ENCODE measurements at regions not wholly inside any gene's neighbourhood (a gene's known extent, or its start where the extent isn't known, plus 50 kb on each side); places are given as distances from the start of the nearest gene placed in this dataset.
"Not testable (repeated sequence)": the region's sequence is repeated elsewhere in the genome, so short reads cannot be mapped to it uniquely, and the experiment has no call there.

DNA sequence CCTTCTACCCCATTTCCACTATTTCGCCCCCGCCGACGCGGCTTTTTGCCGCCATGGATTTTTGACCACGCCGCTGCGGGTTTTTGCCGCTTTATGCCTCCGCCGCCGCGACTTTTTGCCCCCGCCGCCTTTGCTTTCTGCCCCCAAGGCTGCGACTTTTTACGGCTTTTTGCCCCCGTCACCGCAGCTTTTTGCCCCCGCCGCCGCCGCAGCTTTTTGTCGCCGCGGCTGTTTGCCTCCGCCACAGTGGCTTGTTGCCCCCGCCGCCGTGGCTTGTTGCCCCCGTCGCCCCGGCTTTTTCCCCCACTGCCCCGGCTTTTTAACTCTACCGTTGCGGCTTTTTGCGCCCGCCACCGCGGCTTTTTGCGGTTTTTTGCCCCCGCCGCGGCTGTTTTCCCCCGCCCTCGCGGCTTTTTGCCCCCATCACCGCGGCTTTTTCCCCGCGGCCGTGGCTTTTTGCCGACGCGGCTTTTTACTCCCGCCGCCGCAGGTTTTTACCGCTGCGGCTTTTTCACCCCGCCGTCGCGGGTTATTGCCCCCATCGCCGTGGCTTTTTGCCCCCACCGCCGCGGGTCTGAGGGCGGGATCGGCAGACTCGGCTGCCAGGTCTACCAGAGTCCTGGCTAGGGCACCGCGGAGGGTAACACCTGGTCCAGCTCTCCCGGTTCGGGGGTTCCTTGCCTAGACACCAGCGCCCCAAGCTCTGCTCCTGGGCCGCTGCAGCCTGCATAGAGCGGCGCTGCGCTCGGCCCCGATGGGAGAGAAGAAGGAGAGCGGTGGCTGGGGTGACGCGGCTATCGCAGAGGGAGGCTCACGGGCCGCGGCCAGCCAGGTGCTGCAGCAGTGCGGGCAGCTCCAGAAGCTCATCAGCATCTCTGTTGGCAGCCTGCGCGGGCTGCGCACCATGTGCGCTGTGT lies 562.7 kb upstream of the WSB1 start:
- no peak for DNase-seq (ENCODE audit: low read depth)

DNA sequence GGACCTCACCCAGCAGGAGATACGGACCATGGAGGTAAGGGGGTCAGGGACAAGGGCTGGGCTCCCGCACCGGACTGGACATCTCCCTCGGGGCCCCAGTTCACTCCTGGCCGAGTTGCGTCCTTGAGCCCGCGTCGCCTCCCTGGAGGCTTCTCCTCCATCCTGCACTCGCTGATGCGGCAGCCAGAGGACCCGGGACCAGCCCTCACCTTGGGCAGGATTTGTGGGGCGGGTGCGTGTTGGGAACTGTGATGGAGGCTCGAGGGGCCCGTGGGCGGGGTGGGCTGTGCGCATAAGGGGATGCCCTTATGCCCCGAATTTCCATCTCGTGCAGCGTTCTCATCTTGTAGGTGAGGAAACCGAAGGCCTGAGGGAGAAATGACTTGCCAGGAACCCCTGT lies 562.0 kb upstream of the WSB1 start:
- DNase-seq (ENCODE audit: low read depth) = not testable (repeated sequence)

DNA sequence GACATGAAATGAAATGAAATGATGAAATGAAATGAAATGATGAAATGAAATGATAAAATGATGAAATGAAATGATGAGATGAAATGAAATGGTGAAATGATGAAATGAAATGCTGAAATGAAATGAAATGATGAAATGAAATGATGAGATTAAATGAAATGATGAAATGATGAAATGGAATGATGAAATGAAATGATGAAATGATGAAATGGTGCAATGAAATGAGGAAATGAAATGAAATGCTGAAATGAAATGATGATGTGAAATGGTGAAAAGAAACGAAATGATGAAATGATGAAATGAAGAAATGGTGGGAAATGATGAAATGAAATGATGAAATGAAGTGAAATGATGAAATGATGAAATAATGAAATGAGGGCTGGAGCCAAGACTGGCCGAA lies 559.1 kb upstream of the WSB1 start:
- not testable (repeated sequence) for DNase-seq (ENCODE audit: low read depth)

DNA sequence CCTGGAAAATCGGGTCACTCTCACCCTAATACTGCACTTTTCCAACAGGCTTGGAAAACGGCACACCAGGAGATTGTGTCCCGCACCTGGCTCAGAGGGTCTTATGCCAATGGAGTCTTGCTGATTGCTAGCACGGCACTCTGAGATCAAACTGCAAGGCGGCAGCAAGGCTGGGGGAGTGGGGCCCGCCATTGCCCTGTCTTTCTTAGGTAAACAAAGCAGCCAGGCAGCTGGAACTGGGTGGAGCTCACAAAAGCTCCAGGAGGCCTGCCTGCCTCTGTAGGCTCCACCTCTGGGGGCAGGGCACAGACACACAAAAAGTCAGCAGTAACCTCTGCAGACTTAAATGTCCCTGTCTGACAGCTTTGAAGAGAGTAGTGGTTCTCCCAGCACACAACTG lies 557.9 kb upstream of the WSB1 start:
- DNase-seq (ENCODE audit: low read depth) = not testable (repeated sequence)

DNA sequence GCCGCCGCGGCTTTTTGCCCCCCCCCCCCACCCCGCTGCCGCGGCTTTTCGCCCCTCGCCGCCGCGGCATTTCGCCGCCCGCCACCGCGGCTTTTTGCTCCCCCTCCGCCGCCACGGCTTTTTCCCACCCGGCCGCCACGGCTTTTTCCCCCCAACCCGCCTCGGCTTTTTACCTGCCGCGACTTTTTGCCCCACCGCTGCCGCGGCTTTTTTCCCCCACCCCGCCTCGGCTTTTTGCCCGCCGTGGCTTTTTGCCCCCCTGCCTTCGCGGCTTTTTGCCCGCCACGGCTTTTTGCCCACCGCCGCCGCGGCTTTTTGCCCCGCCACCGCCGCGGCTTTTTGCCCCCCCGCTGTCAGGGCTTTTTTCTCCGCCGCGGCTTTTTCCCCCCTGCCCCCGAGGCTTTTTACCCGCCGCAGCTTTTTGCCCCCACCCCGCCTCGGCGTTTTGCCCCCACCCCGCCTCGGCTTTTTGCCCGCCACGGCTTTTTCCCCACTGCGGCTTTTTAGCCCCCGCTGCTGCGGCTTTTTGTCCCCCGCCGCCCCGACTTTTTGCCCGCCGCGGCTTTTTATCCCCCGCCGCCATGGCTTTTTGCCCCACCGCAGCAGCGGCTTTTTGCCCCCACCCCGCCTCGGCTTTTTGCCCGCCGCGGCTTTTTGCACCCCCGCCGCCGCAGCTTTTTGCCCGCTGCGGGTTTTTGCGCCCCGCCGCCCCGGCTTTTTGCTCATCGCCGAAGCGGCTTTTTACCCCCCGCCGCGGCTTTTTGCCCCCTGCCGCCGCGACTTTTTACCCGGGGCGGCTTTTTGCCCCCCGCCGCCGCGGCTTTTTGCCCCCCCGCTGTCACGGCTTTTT lies 527.8 kb upstream of the WSB1 start:
- no peak for DNase-seq (ENCODE audit: low read depth)

DNA sequence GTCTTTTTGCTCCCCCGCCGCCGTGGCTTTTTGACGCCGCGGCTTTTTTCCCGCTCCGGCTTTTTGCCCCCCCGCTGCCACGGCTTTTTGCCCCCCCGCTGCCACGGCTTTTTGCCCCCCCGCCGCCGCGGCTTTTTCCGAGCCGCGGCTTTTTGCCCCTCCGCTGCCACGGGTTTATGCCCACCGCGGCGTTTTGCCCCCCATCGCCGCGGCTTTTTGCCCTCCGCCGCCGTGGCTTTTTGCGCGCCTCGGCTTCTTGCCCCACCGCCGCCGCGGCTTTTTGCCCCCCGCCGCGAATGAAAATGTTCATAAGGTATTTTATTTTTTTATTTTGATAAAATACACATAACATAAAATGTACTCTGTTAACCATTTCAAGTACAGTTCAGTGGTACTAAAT lies 527.2 kb upstream of the WSB1 start:
- no peak for DNase-seq (ENCODE audit: low read depth)

DNA sequence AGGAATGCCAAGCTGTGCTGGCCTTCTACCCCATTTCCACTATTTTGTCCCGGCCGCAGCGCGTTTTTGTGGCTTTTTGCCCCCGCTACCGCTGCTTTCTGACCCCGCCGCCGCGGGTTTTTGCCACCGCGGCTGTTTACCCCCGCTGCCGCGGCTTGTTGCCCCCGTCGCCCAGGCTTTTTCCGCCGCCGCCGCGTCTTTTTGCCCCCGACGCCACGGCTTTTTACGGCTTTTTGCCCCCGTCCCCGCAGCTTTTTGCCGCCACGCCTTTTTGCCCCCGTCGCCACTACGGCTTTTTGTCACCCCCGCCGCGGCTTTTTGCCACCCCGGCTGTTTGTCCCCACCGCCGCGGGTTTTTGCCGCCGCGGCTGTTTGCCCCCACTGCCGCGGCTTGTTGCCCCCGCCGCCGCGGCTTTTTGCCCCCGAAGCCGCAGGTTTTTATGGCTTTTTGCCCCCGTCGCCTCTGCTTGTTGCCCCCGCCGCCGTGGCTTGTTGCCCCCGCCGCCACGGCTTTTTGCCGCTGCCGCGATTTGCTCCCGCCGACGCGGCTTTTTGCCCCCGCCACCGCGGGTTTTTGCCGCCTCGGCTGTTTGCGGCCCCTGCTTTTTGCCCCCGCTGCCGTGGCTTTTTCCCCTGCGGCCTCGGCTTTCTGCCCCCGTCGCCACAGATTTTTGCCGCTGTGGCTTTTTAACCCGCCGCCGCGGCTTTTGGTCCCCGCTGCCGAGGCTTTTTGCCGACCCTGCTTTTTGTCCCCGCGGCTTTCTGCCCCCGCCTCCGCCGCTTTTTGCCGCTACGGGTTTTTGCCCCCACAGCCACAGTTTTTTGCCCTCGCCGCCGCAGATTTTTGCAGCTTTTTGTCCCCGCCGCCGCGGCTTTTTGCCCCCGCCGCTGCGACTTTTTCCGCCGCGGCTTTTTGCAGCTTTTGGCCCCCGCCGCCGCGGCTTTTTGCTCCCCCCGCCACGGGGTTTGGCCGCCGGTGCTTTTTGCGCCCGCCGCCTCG lies 520.4 kb upstream of the WSB1 start:
- no peak for DNase-seq (ENCODE audit: low read depth)

DNA sequence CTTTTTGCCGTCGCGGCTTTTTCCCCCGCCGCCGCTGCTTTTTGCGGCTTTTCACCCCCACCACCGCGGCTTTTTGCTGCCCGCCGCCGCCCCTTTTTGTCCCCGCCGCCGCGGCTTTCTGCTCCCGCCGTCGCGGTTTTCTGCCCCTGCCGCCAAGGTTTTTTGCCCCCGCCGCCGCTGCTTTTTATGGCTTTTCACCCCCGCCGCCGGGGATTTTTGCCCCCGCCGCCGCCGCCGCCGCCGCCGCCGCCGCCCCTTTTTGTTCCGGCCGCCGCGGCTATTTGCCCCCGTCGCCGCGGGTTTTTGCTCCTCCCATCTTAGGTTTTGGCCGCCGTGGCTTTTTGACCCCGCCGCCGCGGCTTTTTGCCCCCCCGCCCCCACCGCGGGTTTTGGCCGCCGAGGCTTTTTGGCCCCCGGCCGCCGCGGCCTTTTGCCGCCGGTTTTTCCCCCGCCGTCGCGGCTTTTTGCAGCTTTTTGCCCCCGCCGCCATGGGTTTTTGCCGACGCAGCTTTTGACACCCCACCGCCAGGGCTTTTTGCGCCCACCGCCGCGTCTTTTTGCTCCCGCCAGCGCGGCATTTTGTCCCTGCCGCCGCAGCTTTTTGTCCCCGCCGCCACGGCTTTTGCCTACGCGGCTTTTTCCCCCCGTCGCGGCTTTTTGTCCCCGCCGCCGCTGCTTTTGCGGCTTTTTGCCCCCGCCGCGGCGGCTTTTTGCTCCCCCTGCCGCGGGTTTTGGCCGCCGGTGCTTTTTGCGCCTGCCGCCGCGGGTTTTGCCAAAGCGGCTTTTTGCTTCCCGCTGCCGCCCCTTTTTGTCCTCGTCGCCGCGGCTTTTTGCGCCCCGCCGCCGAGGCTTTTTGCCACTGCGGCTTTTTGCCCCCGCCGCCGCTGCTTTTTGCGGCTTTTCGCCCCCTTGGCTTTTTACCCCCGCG lies 519.4 kb upstream of the WSB1 start:
- DNase-seq (ENCODE audit: low read depth) = no peak

DNA sequence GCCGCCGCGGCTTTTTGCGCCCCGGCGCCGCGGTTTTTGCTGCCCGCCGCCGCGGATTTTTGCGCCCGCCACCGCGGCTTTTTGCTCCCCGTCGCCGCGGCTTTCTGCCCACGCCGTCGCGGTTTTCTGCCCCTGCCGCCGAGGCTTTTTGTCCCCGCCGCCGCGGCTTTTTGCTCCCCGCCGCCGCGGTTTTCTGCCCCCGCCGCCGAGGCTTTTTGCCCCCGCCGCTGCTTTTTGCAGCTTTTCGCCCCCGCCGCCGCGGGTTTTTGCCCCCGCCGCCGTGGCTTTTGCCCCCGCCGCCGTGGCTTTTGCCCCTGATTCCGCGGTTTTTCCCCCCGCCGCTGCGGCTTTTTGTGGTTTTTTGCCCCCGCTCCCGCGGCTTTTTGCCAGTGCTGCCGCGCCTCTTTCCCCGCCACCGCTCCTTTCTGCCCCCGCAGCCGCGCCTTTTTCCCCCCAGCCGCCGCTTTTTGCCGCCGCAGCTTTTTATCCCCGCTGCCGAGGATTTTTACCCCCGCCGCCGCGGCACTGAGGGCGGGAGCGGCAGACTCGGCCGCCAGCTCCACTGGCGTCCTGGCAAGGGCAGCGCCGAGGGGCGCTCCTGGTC lies 518.6 kb upstream of the WSB1 start:
- no peak for DNase-seq (ENCODE audit: low read depth)

DNA sequence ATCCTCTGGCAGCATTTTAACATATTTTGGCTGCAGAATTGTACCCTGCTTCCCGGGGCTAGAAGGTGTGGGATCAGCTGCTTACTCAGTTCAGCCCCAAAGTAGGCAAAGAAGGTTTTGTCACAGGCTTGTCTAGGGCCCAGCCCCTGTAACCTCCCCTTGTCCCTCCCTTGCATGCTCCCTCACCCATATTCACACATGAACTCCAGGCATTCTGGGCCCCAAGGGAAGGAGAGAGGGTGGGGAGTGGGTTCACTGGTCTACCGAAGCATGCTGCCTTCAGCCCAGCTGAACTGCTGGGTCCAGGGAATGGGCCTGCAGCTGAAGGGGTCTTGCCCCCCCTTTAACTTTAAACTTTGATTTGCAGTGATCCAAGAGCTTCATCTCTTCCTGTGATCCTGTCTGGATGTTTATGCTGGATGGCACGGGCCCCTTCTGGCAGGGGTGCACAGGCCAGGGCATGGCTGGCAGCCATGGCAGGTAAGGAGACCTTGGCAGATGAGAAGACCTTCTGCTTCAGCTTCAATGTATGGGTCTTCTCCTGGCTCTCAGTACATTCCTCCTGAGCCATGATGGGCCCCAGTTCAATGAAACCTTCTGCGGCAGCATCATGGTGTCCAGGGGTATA lies 513.6 kb upstream of the WSB1 start:
- DNase-seq (ENCODE audit: low read depth) = not testable (repeated sequence)

DNA sequence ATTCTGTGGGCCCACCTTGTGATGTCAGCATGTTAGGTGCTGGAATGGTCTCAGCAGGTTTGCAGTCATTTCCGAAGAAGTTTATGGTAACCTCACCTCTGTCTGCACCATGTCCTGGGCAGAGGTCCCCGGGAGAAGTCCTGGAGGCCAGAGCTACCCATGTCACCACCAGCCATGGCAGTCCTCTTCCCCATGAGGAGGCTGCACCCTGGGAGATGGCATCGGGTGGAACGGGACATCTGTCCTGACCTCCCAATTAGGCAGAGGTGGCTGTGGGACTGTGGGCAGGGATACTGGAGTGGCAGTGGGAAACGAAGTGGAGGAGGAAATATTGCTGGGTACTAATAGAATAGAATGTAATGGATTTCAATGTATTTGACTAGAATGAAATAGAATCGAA lies 511.8 kb upstream of the WSB1 start:
- no peak for DNase-seq (ENCODE audit: low read depth)

DNA sequence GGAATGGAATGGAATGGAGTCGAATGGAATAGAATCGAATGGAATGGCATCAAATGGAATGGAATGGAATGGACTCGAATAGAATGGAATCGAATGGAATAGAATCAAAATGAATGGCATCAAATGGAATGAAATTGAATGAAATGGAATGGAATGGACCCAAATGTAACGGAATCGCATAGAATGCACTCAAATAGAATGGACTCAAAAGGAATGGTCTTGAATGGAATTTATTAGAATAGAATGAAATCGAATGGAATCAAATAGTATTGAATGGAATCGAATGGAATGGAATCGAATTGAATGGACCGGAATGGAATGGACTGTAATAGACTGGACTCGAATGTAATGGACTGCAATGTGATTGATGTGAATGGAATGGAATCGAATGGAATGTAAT lies 501.4 kb upstream of the WSB1 start:
- DNase-seq (ENCODE audit: low read depth) = peak; percentile 1

DNA sequence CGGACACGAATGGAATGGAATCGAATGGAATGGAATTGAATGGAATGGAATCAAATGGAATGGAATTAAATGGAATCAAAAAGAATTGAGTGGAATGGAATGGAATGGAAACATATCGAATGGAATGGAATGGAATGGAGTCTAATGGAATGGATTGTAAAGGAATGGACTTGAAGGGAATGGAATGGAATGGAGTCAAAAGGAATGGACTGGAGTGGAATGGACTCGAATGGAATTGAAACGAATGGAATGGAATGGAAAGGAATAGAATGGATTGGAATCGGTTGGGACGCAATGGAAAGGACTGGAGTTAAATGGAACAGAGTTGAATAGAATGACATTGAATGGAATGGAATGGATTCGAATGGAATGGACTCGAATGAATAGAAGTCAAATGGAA lies 486.9 kb upstream of the WSB1 start:
- no peak for DNase-seq (ENCODE audit: low read depth)

DNA sequence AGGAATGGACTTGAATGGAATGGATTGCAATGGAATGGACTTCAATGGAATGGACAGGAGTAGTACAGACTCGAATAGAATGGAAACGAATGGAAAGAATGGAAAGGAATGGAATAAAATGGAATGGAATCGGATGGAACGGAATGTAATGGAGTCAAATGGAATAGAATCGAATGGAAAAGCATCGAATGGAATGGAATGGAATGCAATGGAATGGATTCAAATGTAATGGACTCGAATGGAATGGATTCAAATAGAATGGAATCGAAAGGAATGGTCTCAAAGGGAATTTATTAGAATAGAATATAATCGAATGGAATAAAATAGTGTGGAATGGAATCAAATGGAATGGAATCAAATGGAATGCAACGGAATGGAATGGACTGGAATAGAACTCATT lies 484.9 kb upstream of the WSB1 start:
- DNase-seq (ENCODE audit: low read depth) = no peak

DNA sequence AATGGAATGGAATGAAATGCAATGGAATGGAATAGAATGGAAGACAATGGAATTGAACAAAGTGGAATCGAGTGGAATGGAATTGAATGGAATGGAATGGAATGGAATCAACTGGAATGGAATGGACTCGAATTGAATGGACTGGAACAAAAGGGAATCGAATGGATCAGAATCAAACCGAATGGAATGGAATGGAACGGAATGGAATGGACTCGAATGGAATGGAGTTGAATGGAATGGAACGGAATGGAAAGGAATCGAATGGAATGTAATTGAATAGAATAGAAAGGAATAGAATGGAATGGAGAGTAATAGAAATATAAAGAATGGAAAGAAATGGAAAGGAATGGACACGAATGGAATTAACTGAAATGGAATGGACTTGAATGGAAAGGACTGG lies 475.2 kb upstream of the WSB1 start:
- no peak for DNase-seq (ENCODE audit: low read depth)
